Activated naive CD4-positive, alpha-beta T cell treated with anti-CD3 and anti-CD28 coated beads for 36 hours (primary cell): ENCODE measurements at regions not wholly inside any gene's neighbourhood (a gene's known extent, or its start where the extent isn't known, plus 50 kb on each side); places are given as distances from the start of the nearest gene placed in this dataset.

Experiments used
- CTCF ChIA-PET: fragments of 350-600 bp; sonication (Branson Sonifier 250); formaldehyde crosslinking; loops from one replicate; lab custom pipeline; 2021; ENCODE audit warnings: antibody characterized with exemption; lab: Charles Lee
- DNase-seq: peaks from one replicate; pipeline ENCODE4 v3.0.0-alpha.2; 2020
- H3K27ac Mint-ChIP-seq: one replicate; pipeline ENCODE4 v1.8.0; 2021; ENCODE audit warnings: mild to moderate bottlenecking, mixed read lengths
- H3K27me3 Mint-ChIP-seq: one replicate; pipeline ENCODE4 v1.8.0; 2021; ENCODE audit warnings: low read depth, mixed read lengths
- H3K36me3 Mint-ChIP-seq: one replicate; pipeline ENCODE4 v1.8.0; 2021; ENCODE audit warnings: low read depth, mixed read lengths
- H3K4me1 Mint-ChIP-seq: one replicate; pipeline ENCODE4 v1.8.0; 2021; ENCODE audit warnings: low read depth, mixed read lengths
- H3K4me3 Mint-ChIP-seq: one replicate; pipeline ENCODE4 v1.8.0; 2021; ENCODE audit warnings: mild to moderate bottlenecking, moderate library complexity, mixed read lengths
- H3K9me3 Mint-ChIP-seq: one replicate; pipeline ENCODE4 v1.8.0; 2021; ENCODE audit warnings: mixed read lengths
- intact Hi-C: fragments of 100-400 bp; cut with micrococcal nuclease; formaldehyde crosslinking; loops from one replicate; pipeline ENCODE4 v1.15.1; 2023

GRCh38 chr5:167863883-167864282, 427.6 kb upstream of the WWC1 start:
- Mint-ChIP-seq H3K9me3 (no peaks in the 10 kb centered on the region), H3K4me1 (no peaks in the 10 kb centered on the region), H3K27ac (no peak overlapping the region), H3K27me3 (no peaks in the 10 kb centered on the region), H3K4me3 (no peak overlapping the region), H3K36me3 (no peaks in the 10 kb centered on the region)
- CTCF ChIA-PET: no interaction called here
- DNase-seq: no peak
- intact Hi-C loops: no loop called here

GRCh38 chr5:167864801-167865200, 426.6 kb upstream of the WWC1 start:
- intact Hi-C loops: no loop called here
- Mint-ChIP-seq H3K27ac (no peak overlapping the region), H3K27me3 (no peaks in the 10 kb centered on the region), H3K4me3 (no peak overlapping the region), H3K36me3 (no peaks in the 10 kb centered on the region), H3K9me3 (no peaks in the 10 kb centered on the region), H3K4me1 (no peaks in the 10 kb centered on the region)
- CTCF ChIA-PET: no interaction called here
- no peak for DNase-seq

GRCh38 chr5:167866797-167867196, 424.6 kb upstream of the WWC1 start:
- no peaks in the 10 kb centered on the region for H3K36me3 Mint-ChIP-seq
- intact Hi-C loops: no loop called here
- H3K27me3 Mint-ChIP-seq: no peaks in the 10 kb centered on the region
- CTCF ChIA-PET: no interaction called here
- no peaks in the 10 kb centered on the region for H3K4me1 Mint-ChIP-seq
- H3K27ac Mint-ChIP-seq: no peak overlapping the region
- no peak overlapping the region for H3K4me3 Mint-ChIP-seq
- no peak for DNase-seq
- no peaks in the 10 kb centered on the region for H3K9me3 Mint-ChIP-seq

- no peak for DNase-seq
- Mint-ChIP-seq H3K27me3 (no peaks in the 10 kb centered on the region), H3K4me1 (no peaks in the 10 kb centered on the region), H3K27ac (no peak overlapping the region), H3K4me3 (no peak overlapping the region), H3K36me3 (no peaks in the 10 kb centered on the region), H3K9me3 (no peaks in the 10 kb centered on the region)
- intact Hi-C loops: no loop called here
- CTCF ChIA-PET: no interaction called here
Measured at GRCh38 chr5:167867281-167867680, 424.2 kb upstream of the WWC1 start.

- CTCF ChIA-PET: no interaction called here
- H3K9me3 Mint-ChIP-seq: peaks cover 4% of the 10 kb centered on the region
Measured at GRCh38 chr5:167869125-167869524, 422.3 kb upstream of the WWC1 start.

GRCh38 chr5:167870055-167870454, 421.4 kb upstream of the WWC1 start:
- CTCF ChIA-PET: no interaction called here
- intact Hi-C loops: no loop called here
- H3K4me3 Mint-ChIP-seq: no peak overlapping the region

More at GRCh38 chr5:167869125-167869524, 422.3 kb upstream of the WWC1 start:
- Mint-ChIP-seq H3K27ac (no peak overlapping the region), H3K36me3 (no peaks in the 10 kb centered on the region), H3K27me3 (no peaks in the 10 kb centered on the region), H3K4me1 (no peaks in the 10 kb centered on the region), H3K4me3 (no peak overlapping the region)
- intact Hi-C loops: no loop called here
- no peak for DNase-seq

GRCh38 chr5:167871091-167871490, 420.4 kb upstream of the WWC1 start:
- H3K27me3 Mint-ChIP-seq: no peaks in the 10 kb centered on the region
- CTCF ChIA-PET: no interaction called here
- peaks cover 6% of the 10 kb centered on the region for H3K9me3 Mint-ChIP-seq
- no peak overlapping the region for H3K27ac Mint-ChIP-seq
- no peak overlapping the region for H3K4me3 Mint-ChIP-seq
- no peak for DNase-seq
- no peaks in the 10 kb centered on the region for H3K4me1 Mint-ChIP-seq
- intact Hi-C loops: no loop called here
- no peaks in the 10 kb centered on the region for H3K36me3 Mint-ChIP-seq

More at GRCh38 chr5:167870055-167870454, 421.4 kb upstream of the WWC1 start:
- no peak for DNase-seq
- no peaks in the 10 kb centered on the region for H3K4me1 Mint-ChIP-seq
- no peaks in the 10 kb centered on the region for H3K27me3 Mint-ChIP-seq
- peaks cover 6% of the 10 kb centered on the region for H3K9me3 Mint-ChIP-seq
- H3K27ac Mint-ChIP-seq: no peak overlapping the region
- no peaks in the 10 kb centered on the region for H3K36me3 Mint-ChIP-seq

GRCh38 chr5:167872791-167873190, 418.7 kb upstream of the WWC1 start:
- Mint-ChIP-seq H3K4me3 (no peak overlapping the region), H3K27ac (no peak overlapping the region), H3K36me3 (no peaks in the 10 kb centered on the region), H3K4me1 (no peaks in the 10 kb centered on the region), H3K27me3 (no peaks in the 10 kb centered on the region), H3K9me3 (peaks cover 6% of the 10 kb centered on the region)
- intact Hi-C loops: no loop called here
- CTCF ChIA-PET: no interaction called here
- DNase-seq: no peak

- intact Hi-C loops: no loop called here
- no peak for DNase-seq
- CTCF ChIA-PET: no interaction called here
- Mint-ChIP-seq H3K27ac (no peak overlapping the region), H3K9me3 (peaks cover 7% of the 10 kb centered on the region), H3K27me3 (no peaks in the 10 kb centered on the region), H3K4me1 (no peaks in the 10 kb centered on the region), H3K4me3 (no peak overlapping the region), H3K36me3 (no peaks in the 10 kb centered on the region)
Measured at GRCh38 chr5:167877114-167877722, 414.2 kb upstream of the WWC1 start.

GRCh38 chr5:167877924-167878323, 413.5 kb upstream of the WWC1 start:
- intact Hi-C loops: no loop called here
- Mint-ChIP-seq H3K36me3 (no peaks in the 10 kb centered on the region), H3K27me3 (no peaks in the 10 kb centered on the region), H3K4me3 (no peak overlapping the region), H3K4me1 (no peaks in the 10 kb centered on the region), H3K27ac (no peak overlapping the region), H3K9me3 (peaks cover 11% of the 10 kb centered on the region)
- DNase-seq: no peak
- CTCF ChIA-PET: no interaction called here

- intact Hi-C loops: no loop called here
- no peak for DNase-seq
- Mint-ChIP-seq H3K4me3 (no peak overlapping the region), H3K4me1 (no peaks in the 10 kb centered on the region), H3K27ac (no peak overlapping the region), H3K9me3 (peaks cover 5% of the 10 kb centered on the region), H3K27me3 (no peaks in the 10 kb centered on the region), H3K36me3 (no peaks in the 10 kb centered on the region)
- CTCF ChIA-PET: interaction anchor here (0.6 kb wide), 1 partner anchor 298 kb away, joined by 3 read pairs; no protein-coding TSS in a partner anchor
Measured at GRCh38 chr5:167880420-167880819, 411.0 kb upstream of the WWC1 start.

GRCh38 chr5:167881041-167881440, 410.4 kb upstream of the WWC1 start:
- H3K27me3 Mint-ChIP-seq: no peaks in the 10 kb centered on the region
- CTCF ChIA-PET: interaction anchor here (0.6 kb wide), 1 partner anchor 298 kb away, joined by 3 read pairs; no protein-coding TSS in a partner anchor
- no peak overlapping the region for H3K4me3 Mint-ChIP-seq
- no peaks in the 10 kb centered on the region for H3K36me3 Mint-ChIP-seq
- intact Hi-C loops: no loop called here
- no peak overlapping the region for H3K27ac Mint-ChIP-seq
- no peak for DNase-seq
- H3K4me1 Mint-ChIP-seq: no peaks in the 10 kb centered on the region
- H3K9me3 Mint-ChIP-seq: peaks cover 5% of the 10 kb centered on the region

- Mint-ChIP-seq H3K27me3 (no peaks in the 10 kb centered on the region), H3K4me1 (no peaks in the 10 kb centered on the region), H3K4me3 (no peak overlapping the region), H3K27ac (no peak overlapping the region), H3K36me3 (no peaks in the 10 kb centered on the region), H3K9me3 (peaks cover 5% of the 10 kb centered on the region)
- intact Hi-C loops: no loop called here
- CTCF ChIA-PET: no interaction called here
- no peak for DNase-seq
Measured at GRCh38 chr5:167886196-167886595, 405.2 kb upstream of the WWC1 start.
